Mesenchymal stem cell (in vitro differentiated cells and primary cell): ENCODE measurements at regions not wholly inside any gene's neighbourhood (a gene's known extent, or its start where the extent isn't known, plus 50 kb on each side); places are given as distances from the start of the nearest gene placed in this dataset.
A peak's percentile ranks its signal among the peaks of the same experiment; 100 is the strongest.

Experiments used
- DNase-seq: peaks from one replicate; pipeline ENCODE4 v3.0.0-alpha.2; 2013
- H2AFZ ChIP-seq: one replicate; pipeline ENCODE4 v1.6.1; 2013; ENCODE audit warnings: low read depth, mild to moderate bottlenecking, control low read depth, inconsistent platforms, low read length, moderate library complexity
- H2AK5ac ChIP-seq: 2 replicates; pipeline ENCODE4 v1.6.1; 2013; ENCODE audit warnings: low read length, moderate library complexity, mild to moderate bottlenecking, inconsistent platforms; ENCODE audit not compliant: severe bottlenecking
- H2BK120ac ChIP-seq: one replicate; pipeline ENCODE4 v1.6.1; 2013; ENCODE audit warnings: low read depth, mild to moderate bottlenecking, inconsistent platforms, low read length, moderate library complexity
- H2BK12ac ChIP-seq, 2 experiments: one replicate each; pipeline ENCODE4 v1.6.1; 2013; ENCODE audit warnings: inconsistent platforms in 2 of 2, low read length in 2 of 2, mild to moderate bottlenecking in 2 of 2, moderate library complexity in 2 of 2, control low read depth in 1 of 2
- H2BK15ac ChIP-seq: one replicate; pipeline ENCODE4 v1.6.1; 2013; ENCODE audit warnings: mild to moderate bottlenecking, low read depth, inconsistent platforms; ENCODE audit not compliant: poor library complexity, severe bottlenecking
- H2BK5ac ChIP-seq: 2 replicates; pipeline ENCODE4 v1.6.1; 2013; ENCODE audit warnings: low read depth, mild to moderate bottlenecking, low read length, control low read depth, inconsistent platforms; ENCODE audit not compliant: poor library complexity, severe bottlenecking
- H3K14ac ChIP-seq, 2 experiments: one replicate each; pipeline ENCODE4 v1.6.1; 2013; ENCODE audit warnings: inconsistent platforms in 2 of 2, low read length in 2 of 2, control low read depth in 1 of 2, mild to moderate bottlenecking in 1 of 2, moderate library complexity in 1 of 2
- H3K18ac ChIP-seq, 2 experiments: one replicate each; pipeline ENCODE4 v1.6.1; 2013; ENCODE audit warnings: inconsistent platforms in 2 of 2, low read length in 2 of 2, control low read depth in 1 of 2, low read depth in 1 of 2, mild to moderate bottlenecking in 1 of 2
- H3K23ac ChIP-seq, 2 experiments: one replicate each; pipeline ENCODE4 v1.6.1; 2013; ENCODE audit warnings: inconsistent platforms in 2 of 2, low read length in 2 of 2, mild to moderate bottlenecking in 2 of 2, moderate library complexity in 2 of 2, control low read depth in 1 of 2
- H3K27ac ChIP-seq: 2 replicates; pipeline ENCODE4 v1.5.1; 2013; ENCODE audit warnings: mild to moderate bottlenecking, moderate library complexity, low read length, control low read depth, inconsistent platforms; ENCODE audit not compliant: poor library complexity, severe bottlenecking
- H3K27me3 ChIP-seq, 2 experiments: 2 replicates each; pipeline versions ENCODE4 v1.6.1 to v1.7.0; 2013; ENCODE audit warnings: low read length in 2 of 2, mild to moderate bottlenecking in 2 of 2, moderate library complexity in 2 of 2, control low read depth in 1 of 2, inconsistent platforms in 1 of 2; ENCODE audit not compliant: control insufficient read depth in 1 of 2, insufficient read depth in 1 of 2
- H3K36me3 ChIP-seq, 2 experiments: 2 replicates each; pipeline versions ENCODE4 v1.6.1 to v1.7.0; 2013; ENCODE audit warnings: low read length in 2 of 2, control low read depth in 1 of 2, inconsistent platforms in 1 of 2, low read depth in 1 of 2, mild to moderate bottlenecking in 1 of 2; ENCODE audit not compliant: insufficient read depth in 2 of 2, control insufficient read depth in 1 of 2
- H3K4ac ChIP-seq, 2 experiments: one replicate each; pipeline ENCODE4 v1.6.1; 2013; ENCODE audit warnings: inconsistent platforms in 2 of 2, low read length in 2 of 2, mild to moderate bottlenecking in 2 of 2, moderate library complexity in 2 of 2, control low read depth in 1 of 2, low read depth in 1 of 2
- H3K4me1 ChIP-seq: 2 replicates; pipeline ENCODE4 v1.6.1; 2013; ENCODE audit warnings: low read depth, low read length, control low read depth; ENCODE audit not compliant: control insufficient read depth, insufficient read depth
- H3K4me2 ChIP-seq: 2 replicates; pipeline ENCODE4 v1.6.1; 2013; ENCODE audit warnings: low read length, mild to moderate bottlenecking, inconsistent platforms; ENCODE audit not compliant: poor library complexity, severe bottlenecking
- H3K4me3 ChIP-seq, 2 experiments: 2 replicates each; pipeline versions ENCODE4 v1.5.1 to v1.7.0; 2013; ENCODE audit warnings: low read length in 2 of 2, mild to moderate bottlenecking in 2 of 2, control low read depth in 1 of 2, low read depth in 1 of 2; ENCODE audit not compliant: insufficient read depth in 1 of 2
- H3K79me1 ChIP-seq: replicated peaks from 2 replicates; pipeline ENCODE4 v1.6.1; 2013; ENCODE audit warnings: mild to moderate bottlenecking, control low read depth, low read length, inconsistent platforms; ENCODE audit not compliant: poor library complexity, severe bottlenecking
- H3K9ac ChIP-seq: 2 replicates; pipeline ENCODE4 v1.7.0; 2013; ENCODE audit warnings: mild to moderate bottlenecking, low read length, moderate library complexity
- H3K9me3 ChIP-seq: 2 replicates; pipeline ENCODE4 v1.7.0; 2013; ENCODE audit warnings: mild to moderate bottlenecking, low read length; ENCODE audit not compliant: control insufficient read depth
- H4K8ac ChIP-seq: one replicate; pipeline ENCODE4 v1.6.1; 2013; ENCODE audit warnings: inconsistent platforms, mild to moderate bottlenecking, low read length, moderate library complexity
- H4K91ac ChIP-seq: one replicate; pipeline ENCODE4 v1.6.1; 2013; ENCODE audit warnings: mild to moderate bottlenecking, low read length, inconsistent platforms
- WGBS: methylation state at CpG from one replicate; pipeline ENCODE4 v1.1.7; 2013; ENCODE audit warnings: mixed read lengths; 5-methylcytosine and 5-hydroxymethylcytosine counted together

DNA sequence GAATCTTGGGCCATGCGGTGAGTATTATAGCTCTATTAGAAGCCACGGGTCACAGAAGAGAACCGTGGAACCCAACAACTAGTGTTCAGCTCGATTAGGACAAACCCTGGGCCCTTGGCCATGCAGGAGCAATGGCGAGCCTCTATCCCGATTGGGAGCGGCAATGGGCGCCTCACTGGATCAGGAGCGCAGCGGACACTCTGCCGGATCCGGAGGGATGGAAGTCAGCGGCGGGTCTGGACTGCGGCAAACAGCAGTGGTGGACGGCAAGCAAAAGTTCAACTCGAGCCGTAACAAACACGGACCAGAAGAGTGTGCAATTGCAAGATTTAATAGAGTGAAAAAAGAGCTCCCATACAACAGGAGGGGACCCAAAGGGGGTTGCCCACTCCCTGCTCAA, 1481.9 kb downstream of the PCDH9 start:
- Histone ChIP-seq H2BK12ac (no peak overlapping the region), H3K4ac (no peak overlapping the region), H3K27me3 (no peaks in the 10 kb centered on the region), H3K79me1 (no peaks in the 10 kb centered on the region), H3K23ac (no peak overlapping the region), H3K36me3 (no peaks in the 10 kb centered on the region), H2BK15ac (no peak overlapping the region), H3K18ac (no peak overlapping the region), H3K14ac (no peak overlapping the region), H3K4me3 (no peak overlapping the region), H2AFZ (no peak overlapping the region), H3K4me1 (no peaks in the 10 kb centered on the region), H3K9ac (no peak overlapping the region), H3K27ac (no peak overlapping the region), H2BK120ac (no peak overlapping the region), H3K4me2 (no peak overlapping the region), H3K9me3 (peaks cover 3% of the 10 kb centered on the region), H2AK5ac (no peak overlapping the region), H4K91ac (no peak overlapping the region), H4K8ac (no peak overlapping the region), H2BK5ac (no peak overlapping the region)
- over 99% methylated on average over 19 of the region's 19 CpGs for WGBS
- DNase-seq = no peak

DNA sequence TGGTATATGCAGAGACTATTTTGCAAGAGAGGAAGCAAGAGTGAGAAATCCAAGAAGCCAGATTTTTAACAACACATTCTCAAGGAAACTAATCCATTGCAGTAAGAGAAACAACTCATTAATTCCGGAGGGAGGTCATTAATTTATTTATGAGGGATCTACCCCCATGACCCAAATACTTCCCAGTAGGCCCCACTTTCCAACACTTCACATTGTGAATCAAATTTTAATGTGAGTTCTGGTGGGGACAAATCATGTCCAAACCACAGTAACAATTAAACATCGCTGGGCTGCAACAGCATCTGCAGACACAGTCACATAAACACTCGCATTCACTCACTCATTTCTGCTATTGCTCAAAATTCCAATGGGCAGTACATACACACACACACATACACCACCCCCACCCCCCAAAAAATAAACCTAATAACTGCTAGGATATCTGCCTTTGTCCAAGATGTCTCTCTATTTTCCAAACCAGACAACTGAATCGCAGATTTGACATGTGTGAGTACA, 1483.7 kb downstream of the PCDH9 start:
- Histone ChIP-seq H3K79me1 (no peaks in the 10 kb centered on the region), H3K36me3 (no peaks in the 10 kb centered on the region), H3K14ac (no peak overlapping the region), H3K18ac (no peak overlapping the region), H3K27me3 (no peaks in the 10 kb centered on the region), H2AK5ac (no peak overlapping the region), H3K4ac (no peak overlapping the region), H4K8ac (no peak overlapping the region), H3K4me1 (no peaks in the 10 kb centered on the region), H2AFZ (no peak overlapping the region), H2BK120ac (no peak overlapping the region), H3K23ac (no peak overlapping the region), H2BK5ac (no peak overlapping the region), H4K91ac (no peak overlapping the region), H3K9ac (no peak overlapping the region), H2BK12ac (no peak overlapping the region), H3K4me2 (no peak overlapping the region), H3K4me3 (no peak overlapping the region), H3K27ac (no peak overlapping the region), H2BK15ac (no peak overlapping the region), H3K9me3 (peaks cover 3% of the 10 kb centered on the region)
- 73% methylated on average over 3 of the region's 4 CpGs for WGBS
- DNase-seq = peak; percentile 8

- Histone ChIP-seq H3K23ac (no peak overlapping the region), H2AK5ac (no peak overlapping the region), H3K4ac (no peak overlapping the region), H3K27me3 (no peaks in the 10 kb centered on the region), H3K4me3 (no peak overlapping the region), H3K4me1 (no peaks in the 10 kb centered on the region), H3K9ac (no peak overlapping the region), H4K8ac (no peak overlapping the region), H3K9me3 (no peaks in the 10 kb centered on the region), H2AFZ (no peak overlapping the region), H3K18ac (no peak overlapping the region), H4K91ac (no peak overlapping the region), H2BK5ac (no peak overlapping the region), H2BK15ac (no peak overlapping the region), H2BK12ac (no peak overlapping the region), H3K4me2 (no peak overlapping the region), H3K27ac (no peak overlapping the region), H3K36me3 (no peaks in the 10 kb centered on the region), H3K14ac (no peak overlapping the region), H2BK120ac (no peak overlapping the region), H3K79me1 (no peaks in the 10 kb centered on the region)
- no peak for DNase-seq
- 86% methylated on average over 2 of the region's 2 CpGs for WGBS
Observed at GRCh38 chr13:65744836-65745235, 1485.3 kb downstream of the PCDH9 start.

GRCh38 chr13:65733110-65733509, 1497.0 kb downstream of the PCDH9 start:
- H3K27me3 ChIP-seq = no peaks in the 10 kb centered on the region
- H2BK120ac ChIP-seq = no peak overlapping the region
- no CpG with 5 or more reads among the region's 1 CpG for WGBS
- no peak overlapping the region for H2AFZ ChIP-seq
- no peak overlapping the region for H3K9ac ChIP-seq
- H3K23ac ChIP-seq = no peak overlapping the region
- no peak overlapping the region for H2AK5ac ChIP-seq
- peaks cover 10% of the 10 kb centered on the region for H3K9me3 ChIP-seq
- H3K18ac ChIP-seq = no peak overlapping the region
- H3K4me3 ChIP-seq = no peak overlapping the region
- no peak overlapping the region for H4K8ac ChIP-seq
- H3K4me2 ChIP-seq = no peak overlapping the region
- H2BK15ac ChIP-seq = no peak overlapping the region
- H3K14ac ChIP-seq = no peak overlapping the region
- no peak overlapping the region for H3K4ac ChIP-seq
- H3K4me1 ChIP-seq = no peaks in the 10 kb centered on the region
- no peak overlapping the region for H3K27ac ChIP-seq
- no peak for DNase-seq
- H3K79me1 ChIP-seq = no peaks in the 10 kb centered on the region
- no peak overlapping the region for H2BK12ac ChIP-seq
- H2BK5ac ChIP-seq = no peak overlapping the region
- H4K91ac ChIP-seq = no peak overlapping the region
- no peaks in the 10 kb centered on the region for H3K36me3 ChIP-seq
